OCI-LY3 (cell line): ENCODE measurements at regions not wholly inside any gene's neighbourhood (a gene's known extent, or its start where the extent isn't known, plus 50 kb on each side); places are given as distances from the start of the nearest gene placed in this dataset.

Source experiments
- H2AFZ ChIP-seq: fragments of 200-600, 300-600 bp; shearing (Covaris generic); 2 replicates; pipeline ENCODE4 v1.6.0; 2014; ENCODE audit warnings: antibody characterized with exemption, low read depth, low read length
- H3K27ac ChIP-seq: fragments of 200-600, 300-600 bp; sonication (generic); 2 replicates; pipeline ENCODE4 v1.5.1; 2014; ENCODE audit warnings: mild to moderate bottlenecking, low read length, moderate library complexity, mixed read lengths
- H3K27me3 ChIP-seq: fragments of 200-600, 300-600 bp; sonication (generic); 2 replicates; pipeline ENCODE4 v1.6.1; 2014; ENCODE audit warnings: low read depth, low read length, mixed read lengths
- H3K36me3 ChIP-seq: fragments of 200-600, 300-600 bp; sonication (generic); replicated peaks from 2 replicates; pipeline ENCODE3; 2014; ENCODE audit warnings: low read depth, low read length, mixed read lengths
- H3K4me1 ChIP-seq: fragments of 300-600, 200-600 bp; sonication (generic); 2 replicates; pipeline ENCODE4 v1.6.1; 2014; ENCODE audit warnings: low read length, mixed read lengths
- H3K4me2 ChIP-seq: fragments of 200-600, 300-600 bp; sonication (generic); 2 replicates; pipeline ENCODE4 v1.6.1; 2014; ENCODE audit warnings: low read length, mixed read lengths
- H3K4me3 ChIP-seq: fragments of 300-600, 200-600 bp; sonication (generic); 2 replicates; pipeline ENCODE4 v1.5.1; 2014; ENCODE audit warnings: antibody characterized with exemption, mild to moderate bottlenecking, low read length, moderate library complexity
- H3K79me2 ChIP-seq: fragments of 300-600, 200-600 bp; shearing (Covaris generic); 2 replicates; pipeline ENCODE4 v1.6.1; 2014; ENCODE audit warnings: mild to moderate bottlenecking, low read length, mixed read lengths
- H3K9ac ChIP-seq: fragments of 300-600, 200-600 bp; shearing (Covaris generic); 2 replicates; pipeline ENCODE4 v1.6.0; 2014; ENCODE audit warnings: mild to moderate bottlenecking, low read length, moderate library complexity
- H3K9me3 ChIP-seq: fragments of 200-600, 300-600 bp; shearing (Covaris generic); 2 replicates; pipeline ENCODE4 v1.6.1; 2014; ENCODE audit warnings: low read length, mixed read lengths; ENCODE audit not compliant: insufficient read depth
- H4K20me1 ChIP-seq: fragments of 200-600, 300-600 bp; sonication (generic); 2 replicates; pipeline ENCODE4 v1.6.1; 2016; ENCODE audit warnings: low read length, mixed read lengths; ENCODE audit not compliant: insufficient read depth
- CTCF ChIP-seq: fragments of 200-600, 300-600 bp; sonication (generic); IDR thresholded peaks from 2 replicates; pipeline ENCODE4 v1.5.1; 2014; ENCODE audit warnings: antibody characterized with exemption, low read length, low read depth
- EZH2phosphoT487 ChIP-seq: fragments of 200-600 bp; shearing (Covaris generic); IDR thresholded peaks from 2 replicates; pipeline ENCODE4 v1.6.1; 2018; ENCODE audit warnings: antibody characterized with exemption, mixed run types, low read depth

DNA sequence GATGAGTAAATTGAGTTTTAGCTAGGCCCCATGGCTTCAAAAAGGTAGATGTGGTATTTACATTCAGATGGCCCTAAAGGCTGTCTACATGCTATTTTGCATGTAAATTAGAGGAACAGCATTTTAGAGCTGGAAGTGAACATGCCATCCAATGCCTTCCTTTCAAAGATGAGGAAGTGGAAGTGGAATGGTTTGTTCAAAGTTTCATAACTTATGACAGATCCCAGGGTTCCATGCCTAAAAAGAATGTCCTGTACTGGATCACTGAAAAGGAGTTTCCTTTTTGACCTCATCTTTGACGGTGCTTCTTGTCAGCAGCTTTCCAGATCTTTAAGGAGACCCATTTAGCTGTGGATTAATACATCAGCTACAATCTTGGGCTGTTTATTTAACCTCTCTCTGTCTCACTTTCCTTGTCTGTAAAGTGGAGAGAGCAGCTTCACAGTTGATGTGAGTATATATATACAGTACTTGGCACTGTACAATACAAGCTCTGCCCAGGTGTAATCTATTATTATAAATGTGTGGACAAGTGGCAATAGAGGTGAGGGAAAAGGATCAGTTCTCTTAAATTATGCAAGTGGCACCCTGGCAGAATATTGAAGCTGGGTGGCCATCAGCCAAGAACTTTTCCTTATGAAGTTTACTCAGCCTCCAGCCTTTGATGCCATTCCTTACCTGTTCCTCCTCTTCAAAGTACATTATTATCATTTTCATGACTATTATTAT, 68.7 kb upstream of the GOLGA8B start:
- H4K20me1 ChIP-seq: no peaks in the 10 kb centered on the region
- no peaks in the 10 kb centered on the region for H3K9me3 ChIP-seq
- H3K4me2 ChIP-seq: no peak overlapping the region
- no peaks in the 10 kb centered on the region for H3K79me2 ChIP-seq
- H3K27ac ChIP-seq: no peak overlapping the region
- H3K9ac ChIP-seq: no peak overlapping the region
- TF ChIP-seq CTCF (no peak), EZH2phosphoT487 (no peak)
- H2AFZ ChIP-seq: no peak overlapping the region
- no peaks in the 10 kb centered on the region for H3K36me3 ChIP-seq
- H3K27me3 ChIP-seq: peaks cover 1% of the 10 kb centered on the region; the same call in 1 of the 2 replicates
- H3K4me3 ChIP-seq: no peak overlapping the region
- peaks cover 13% of the 10 kb centered on the region for H3K4me1 ChIP-seq

DNA sequence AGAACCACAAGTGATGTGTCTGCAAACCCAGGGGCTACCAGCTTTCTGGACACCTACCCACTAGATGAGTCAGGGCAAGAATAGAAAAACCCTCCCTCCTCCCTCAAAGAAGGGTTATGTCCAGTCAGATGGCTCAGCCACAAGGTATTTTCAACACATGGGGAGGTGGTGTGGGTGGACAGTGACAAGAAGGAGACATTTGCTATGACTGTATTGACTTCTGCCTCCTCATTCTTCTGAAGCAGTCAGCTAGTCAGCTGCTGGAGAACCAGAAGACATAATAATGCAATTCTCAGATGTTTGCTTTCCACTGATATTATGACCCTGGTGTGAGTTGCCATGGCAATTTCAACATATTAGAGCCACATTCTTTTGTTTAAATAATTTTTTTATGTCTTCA, 66.7 kb upstream of the GOLGA8B start:
- Histone ChIP-seq H3K36me3 (no peaks in the 10 kb centered on the region), H3K79me2 (no peaks in the 10 kb centered on the region), H4K20me1 (no peaks in the 10 kb centered on the region), H3K27me3 (peaks cover 4% of the 10 kb centered on the region; the same call in 1 of the 2 replicates), H3K4me2 (no peak overlapping the region), H3K27ac (no peak overlapping the region), H3K9me3 (no peaks in the 10 kb centered on the region), H3K4me3 (no peak overlapping the region), H3K9ac (no peak overlapping the region), H3K4me1 (no peaks in the 10 kb centered on the region), H2AFZ (no peak overlapping the region)
- TF ChIP-seq EZH2phosphoT487 (no peak), CTCF (no peak)

DNA sequence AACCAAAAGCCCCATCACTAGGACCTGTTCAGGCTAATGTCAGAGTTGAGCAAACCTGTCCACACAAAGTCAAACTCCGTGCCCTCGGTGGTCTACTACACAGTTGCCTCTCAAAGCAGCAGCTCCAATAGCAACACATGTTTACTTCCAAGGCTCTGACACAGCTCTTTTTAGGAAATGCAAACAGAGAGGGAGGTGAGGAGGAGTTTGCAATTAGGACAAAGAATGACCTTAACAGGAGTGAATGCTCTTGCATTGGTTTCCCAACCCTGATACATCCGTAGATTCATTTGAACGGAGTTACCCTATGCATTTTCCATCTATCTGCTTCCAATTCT, 64.8 kb upstream of the GOLGA8B start:
- Histone ChIP-seq H4K20me1 (no peaks in the 10 kb centered on the region), H3K27ac (no peak overlapping the region), H3K9ac (no peak overlapping the region), H2AFZ (no peak overlapping the region), H3K4me2 (no peak overlapping the region), H3K27me3 (peaks cover 4% of the 10 kb centered on the region; the same call in 1 of the 2 replicates), H3K9me3 (no peaks in the 10 kb centered on the region), H3K36me3 (no peaks in the 10 kb centered on the region), H3K4me1 (no peaks in the 10 kb centered on the region), H3K79me2 (no peaks in the 10 kb centered on the region), H3K4me3 (no peak overlapping the region)
- TF ChIP-seq CTCF: no peak
- TF ChIP-seq EZH2phosphoT487: no peak

DNA sequence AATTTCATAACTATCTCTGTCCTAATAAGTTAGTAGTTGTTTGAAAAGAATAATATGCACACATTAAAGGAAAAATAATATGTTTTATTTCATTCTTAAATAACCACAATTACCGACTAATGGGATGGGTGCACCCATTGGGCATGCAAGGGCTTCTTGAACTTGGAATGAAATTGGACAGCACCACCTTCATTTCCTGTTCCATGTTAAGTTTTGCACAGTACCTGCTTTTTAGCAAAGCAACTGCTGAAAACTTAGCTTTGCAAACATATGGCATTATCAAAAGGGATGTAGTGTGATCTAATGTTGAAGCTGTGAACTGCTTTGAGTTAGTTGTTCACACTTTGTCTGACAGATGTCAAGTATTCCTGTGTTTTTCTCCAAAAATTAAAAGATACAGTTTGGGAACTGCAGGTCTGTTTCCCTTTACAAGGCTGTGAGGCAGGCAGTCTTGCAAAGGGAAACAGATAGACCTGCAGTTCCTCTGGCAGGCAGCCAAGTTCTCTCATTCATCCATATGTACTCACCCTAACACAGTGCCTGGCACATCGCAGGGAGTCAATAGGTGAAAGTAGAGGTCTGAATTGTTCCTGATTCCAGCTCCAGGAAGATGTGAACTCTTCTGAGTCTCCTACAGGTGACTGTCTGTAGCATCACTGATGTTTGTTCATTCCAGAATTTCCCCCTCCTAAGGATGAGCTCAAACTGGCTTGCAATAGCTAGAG, 64.3 kb upstream of the GOLGA8B start:
- no peak overlapping the region for H3K4me3 ChIP-seq
- no peak overlapping the region for H3K27ac ChIP-seq
- no peaks in the 10 kb centered on the region for H3K79me2 ChIP-seq
- H4K20me1 ChIP-seq: no peaks in the 10 kb centered on the region
- no peaks in the 10 kb centered on the region for H3K4me1 ChIP-seq
- no peak for TF ChIP-seq CTCF
- TF ChIP-seq EZH2phosphoT487: no peak
- peaks cover 4% of the 10 kb centered on the region; the same call in 1 of the 2 replicates for H3K27me3 ChIP-seq
- no peak overlapping the region for H2AFZ ChIP-seq
- H3K9ac ChIP-seq: no peak overlapping the region
- H3K4me2 ChIP-seq: no peak overlapping the region
- no peaks in the 10 kb centered on the region for H3K9me3 ChIP-seq
- no peaks in the 10 kb centered on the region for H3K36me3 ChIP-seq
